ENCODE measurements at regions not wholly inside any gene's neighbourhood (a gene's known extent, or its start where the extent isn't known, plus 50 kb on each side); places are given as distances from the start of the nearest gene placed in this dataset.

DNA sequence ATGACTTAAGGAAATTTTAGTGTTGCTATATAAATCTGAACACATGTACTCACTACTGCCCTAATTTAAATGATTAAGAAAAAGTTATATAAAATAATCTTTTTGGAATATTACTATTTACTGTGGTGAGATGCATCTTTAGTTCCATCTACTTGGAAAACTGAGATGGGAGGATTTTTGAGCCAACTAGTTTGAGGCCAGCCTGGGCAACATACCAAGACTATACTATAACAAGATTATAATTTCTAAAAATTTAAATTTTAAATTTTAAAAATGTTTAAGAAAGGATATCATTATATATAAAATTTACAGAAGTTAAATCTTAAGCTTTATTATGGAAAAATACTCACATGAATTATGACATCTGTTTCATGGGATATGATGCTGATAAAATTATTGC is 530.8 kb upstream of the IGFBP3 start:
- Histone ChIP-seq H3K9ac (ENCODE audit: low read length in 2 of 2) (no peak overlapping the region), H3K27ac (ENCODE audit: low read length) (no peak overlapping the region), H3K9me3 (ENCODE audit: control insufficient read depth in 2 of 2, low read length in 2 of 2) (no peaks in the 10 kb centered on the region), H3K4me3 (ENCODE audit: low read length in 2 of 2) (no peak overlapping the region), H3K36me3 (ENCODE audit: control insufficient read depth in 2 of 2, insufficient read depth in 2 of 2, low read length in 2 of 2) (no peaks in the 10 kb centered on the region), H3K27me3 (ENCODE audit: control insufficient read depth in 1 of 2, insufficient read depth in 2 of 2, low read length in 2 of 2) (no peaks in the 10 kb centered on the region), H3K4me1 (ENCODE audit: control insufficient read depth, insufficient read depth, low read length) (no peaks in the 10 kb centered on the region)

DNA sequence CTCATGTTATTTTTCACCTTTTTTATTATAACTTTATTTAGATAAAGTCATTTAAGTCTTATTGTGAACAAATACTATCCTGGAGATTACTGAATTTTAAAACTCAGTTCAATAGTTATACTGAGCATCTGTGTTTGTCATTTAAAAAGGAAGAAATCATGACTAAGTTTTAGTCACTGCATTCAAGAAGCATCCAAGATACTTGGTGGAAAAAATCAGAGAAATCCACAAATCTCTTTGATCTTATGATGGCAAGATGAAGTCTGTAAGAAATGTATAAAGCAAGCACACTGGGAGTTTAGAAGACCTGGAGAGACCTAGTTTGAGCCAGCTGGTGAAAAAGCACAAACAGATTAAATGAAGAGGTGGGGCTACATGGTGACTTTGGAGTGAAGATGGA is 529.8 kb upstream of the IGFBP3 start:
- H3K9me3 ChIP-seq (ENCODE audit: control insufficient read depth in 2 of 2, low read length in 2 of 2), result no peaks in the 10 kb centered on the region
- no peak overlapping the region for H3K9ac ChIP-seq (ENCODE audit: low read length in 2 of 2)
- no peak overlapping the region for H3K4me3 ChIP-seq (ENCODE audit: low read length in 2 of 2)
- H3K36me3 ChIP-seq (ENCODE audit: control insufficient read depth in 2 of 2, insufficient read depth in 2 of 2, low read length in 2 of 2), result no peaks in the 10 kb centered on the region
- no peaks in the 10 kb centered on the region for H3K27me3 ChIP-seq (ENCODE audit: control insufficient read depth in 1 of 2, insufficient read depth in 2 of 2, low read length in 2 of 2)
- no peaks in the 10 kb centered on the region for H3K4me1 ChIP-seq (ENCODE audit: control insufficient read depth, insufficient read depth, low read length)
- H3K27ac ChIP-seq (ENCODE audit: low read length), result no peak overlapping the region

DNA sequence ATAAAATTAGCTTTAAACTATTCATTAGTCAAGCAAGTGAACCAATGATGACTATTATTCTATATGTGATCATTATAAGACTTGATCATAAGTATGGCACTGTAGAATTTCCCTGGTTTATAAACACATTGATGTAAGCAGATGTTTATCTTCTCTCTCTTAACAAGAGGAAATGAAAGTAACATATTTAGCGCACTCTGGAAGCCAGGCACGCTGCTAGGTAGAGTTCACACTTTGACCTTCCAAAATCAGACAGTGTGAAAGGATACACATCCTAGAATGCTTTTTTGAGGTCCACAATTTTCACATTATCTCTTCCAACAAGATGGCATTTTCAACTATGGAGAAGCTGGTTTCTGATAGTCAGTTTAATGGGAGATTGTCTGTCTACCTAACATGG is 529.4 kb upstream of the IGFBP3 start:
- H3K9me3 ChIP-seq (ENCODE audit: control insufficient read depth in 2 of 2, low read length in 2 of 2), result no peaks in the 10 kb centered on the region
- H3K27me3 ChIP-seq (ENCODE audit: control insufficient read depth in 1 of 2, insufficient read depth in 2 of 2, low read length in 2 of 2), result no peaks in the 10 kb centered on the region
- no peak overlapping the region for H3K4me3 ChIP-seq (ENCODE audit: low read length in 2 of 2)
- H3K27ac ChIP-seq (ENCODE audit: low read length), result no peak overlapping the region
- H3K9ac ChIP-seq (ENCODE audit: low read length in 2 of 2), result no peak overlapping the region
- no peaks in the 10 kb centered on the region for H3K36me3 ChIP-seq (ENCODE audit: control insufficient read depth in 2 of 2, insufficient read depth in 2 of 2, low read length in 2 of 2)
- H3K4me1 ChIP-seq (ENCODE audit: control insufficient read depth, insufficient read depth, low read length), result no peaks in the 10 kb centered on the region

DNA sequence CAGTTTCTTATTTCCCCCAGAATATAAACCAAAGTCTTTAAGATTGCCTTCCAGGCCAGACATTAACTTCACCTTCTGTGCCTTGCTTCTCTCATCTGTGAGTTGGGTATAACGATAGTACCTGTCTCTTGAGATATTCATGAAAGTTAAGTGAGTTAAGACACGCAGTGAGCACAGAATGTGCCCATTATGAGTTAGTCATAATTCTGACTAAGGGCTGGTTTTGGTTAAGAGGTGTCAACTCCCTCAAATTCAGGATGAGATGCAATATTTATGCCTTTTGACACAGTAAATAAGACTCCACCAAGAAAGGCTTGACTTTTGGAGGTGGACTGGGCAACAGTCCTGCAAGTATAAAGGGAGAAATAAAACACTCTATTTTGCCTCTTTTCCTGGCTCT is 528.7 kb upstream of the IGFBP3 start:
- H3K36me3 ChIP-seq (ENCODE audit: control insufficient read depth in 2 of 2, insufficient read depth in 2 of 2, low read length in 2 of 2), result no peaks in the 10 kb centered on the region
- H3K27ac ChIP-seq (ENCODE audit: low read length), result no peak overlapping the region
- H3K4me3 ChIP-seq (ENCODE audit: low read length in 2 of 2), result no peak overlapping the region
- no peaks in the 10 kb centered on the region for H3K4me1 ChIP-seq (ENCODE audit: control insufficient read depth, insufficient read depth, low read length)
- H3K9ac ChIP-seq (ENCODE audit: low read length in 2 of 2), result no peak overlapping the region
- H3K9me3 ChIP-seq (ENCODE audit: control insufficient read depth in 2 of 2, low read length in 2 of 2), result no peaks in the 10 kb centered on the region
- no peaks in the 10 kb centered on the region for H3K27me3 ChIP-seq (ENCODE audit: control insufficient read depth in 1 of 2, insufficient read depth in 2 of 2, low read length in 2 of 2)

DNA sequence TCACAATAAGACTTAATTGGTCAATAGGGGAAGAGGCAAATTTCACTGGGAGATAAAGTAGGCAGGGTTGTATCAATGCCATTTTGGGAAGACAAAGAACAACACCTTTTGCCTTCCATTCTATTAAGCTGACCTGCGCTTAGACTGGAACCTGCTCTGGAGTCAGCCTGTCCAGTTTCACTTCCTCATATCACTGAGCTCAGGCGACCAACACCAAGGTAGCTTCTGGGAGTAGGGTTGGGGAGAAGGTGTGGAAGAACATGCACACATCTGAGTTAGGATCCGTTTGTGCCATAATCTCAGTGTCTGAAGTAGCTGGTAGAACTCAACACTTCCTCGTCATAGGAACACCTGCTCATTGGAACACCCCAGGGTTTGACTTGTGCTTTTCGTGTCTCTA is 527.4 kb upstream of the IGFBP3 start:
- Histone ChIP-seq H3K9me3 (ENCODE audit: control insufficient read depth in 2 of 2, low read length in 2 of 2) (peaks cover 0 to 3% of the 10 kb centered on the region in 2 donors), H3K27me3 (ENCODE audit: control insufficient read depth in 1 of 2, insufficient read depth in 2 of 2, low read length in 2 of 2) (no peaks in the 10 kb centered on the region), H3K27ac (ENCODE audit: low read length) (no peak overlapping the region), H3K36me3 (ENCODE audit: control insufficient read depth in 2 of 2, insufficient read depth in 2 of 2, low read length in 2 of 2) (no peaks in the 10 kb centered on the region), H3K4me1 (ENCODE audit: control insufficient read depth, insufficient read depth, low read length) (no peaks in the 10 kb centered on the region), H3K4me3 (ENCODE audit: low read length in 2 of 2) (no peak overlapping the region), H3K9ac (ENCODE audit: low read length in 2 of 2) (no peak overlapping the region)

DNA sequence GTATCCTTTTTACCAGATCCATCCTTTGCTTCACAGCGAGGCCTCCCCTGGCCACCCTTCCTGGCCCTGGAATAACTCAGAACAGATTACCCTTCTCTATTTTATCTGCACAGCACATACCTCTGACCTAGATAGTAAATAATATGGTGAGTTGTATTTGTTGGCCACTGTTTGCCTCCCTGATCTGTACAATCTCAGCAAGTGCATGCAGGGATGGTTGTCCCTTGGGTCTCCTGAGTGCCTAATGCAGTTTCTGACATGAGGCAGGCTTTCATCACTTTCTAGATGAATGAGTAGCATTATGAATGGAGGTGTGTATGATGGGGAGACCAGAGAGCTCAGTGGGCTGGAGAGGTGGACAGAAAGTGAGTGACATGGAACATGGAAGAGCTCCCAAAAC is 525.1 kb upstream of the IGFBP3 start:
- Histone ChIP-seq H3K27me3 (ENCODE audit: control insufficient read depth in 1 of 2, insufficient read depth in 2 of 2, low read length in 2 of 2) (no peaks in the 10 kb centered on the region), H3K9me3 (ENCODE audit: control insufficient read depth in 2 of 2, low read length in 2 of 2) (peaks cover 0 to 3% of the 10 kb centered on the region in 2 donors), H3K27ac (ENCODE audit: low read length) (no peak overlapping the region), H3K4me3 (ENCODE audit: low read length in 2 of 2) (no peak overlapping the region), H3K36me3 (ENCODE audit: control insufficient read depth in 2 of 2, insufficient read depth in 2 of 2, low read length in 2 of 2) (no peaks in the 10 kb centered on the region), H3K9ac (ENCODE audit: low read length in 2 of 2) (no peak overlapping the region), H3K4me1 (ENCODE audit: control insufficient read depth, insufficient read depth, low read length) (no peaks in the 10 kb centered on the region)

DNA sequence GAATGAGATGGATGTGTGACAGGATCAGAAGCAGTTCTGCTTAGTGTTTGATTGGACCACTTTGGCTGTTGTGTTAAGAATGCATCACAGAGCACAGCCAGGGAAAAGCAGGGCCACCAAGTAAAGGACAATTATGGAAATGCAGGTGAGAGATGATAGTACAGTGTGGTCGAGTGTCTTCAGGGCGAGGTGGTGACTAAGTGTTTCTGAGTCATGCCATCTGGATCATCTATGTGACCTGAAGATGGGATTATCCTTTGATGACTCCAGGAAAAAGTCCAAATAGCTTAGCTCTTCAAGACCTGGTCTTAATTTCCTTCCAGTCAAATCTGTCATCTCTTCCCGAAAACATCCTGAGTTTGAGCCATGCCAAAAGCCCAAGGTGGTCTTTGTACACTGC is 523.2 kb upstream of the IGFBP3 start:
- Histone ChIP-seq H3K4me3 (ENCODE audit: low read length in 2 of 2) (no peak overlapping the region), H3K9ac (ENCODE audit: low read length in 2 of 2) (no peak overlapping the region), H3K27me3 (ENCODE audit: control insufficient read depth in 1 of 2, insufficient read depth in 2 of 2, low read length in 2 of 2) (no peaks in the 10 kb centered on the region), H3K27ac (ENCODE audit: low read length) (no peak overlapping the region), H3K9me3 (ENCODE audit: control insufficient read depth in 2 of 2, low read length in 2 of 2) (peaks cover 0 to 3% of the 10 kb centered on the region in 2 donors), H3K36me3 (ENCODE audit: control insufficient read depth in 2 of 2, insufficient read depth in 2 of 2, low read length in 2 of 2) (no peaks in the 10 kb centered on the region), H3K4me1 (ENCODE audit: control insufficient read depth, insufficient read depth, low read length) (no peaks in the 10 kb centered on the region)

DNA sequence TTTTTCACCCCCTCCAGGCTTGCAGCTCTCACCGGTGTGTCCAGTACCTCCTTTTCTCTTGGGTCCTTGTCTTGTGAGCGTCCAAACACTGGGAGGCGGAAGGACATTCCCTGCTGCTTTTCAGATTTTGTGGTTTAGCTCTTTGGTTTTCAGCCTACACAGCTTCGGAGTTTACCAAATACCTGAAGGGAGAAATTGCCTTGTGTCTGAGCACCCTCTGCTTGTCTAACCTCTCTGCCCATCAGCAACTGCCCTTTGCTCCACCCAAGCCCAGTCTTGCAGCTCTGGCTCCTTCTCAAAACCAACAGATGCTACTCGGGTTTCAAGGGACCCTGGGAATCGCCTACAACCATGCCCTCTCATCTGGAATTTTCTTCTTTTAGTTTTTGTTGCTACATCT is 519.1 kb upstream of the IGFBP3 start:
- Histone ChIP-seq H3K36me3 (ENCODE audit: control insufficient read depth in 2 of 2, insufficient read depth in 2 of 2, low read length in 2 of 2) (no peaks in the 10 kb centered on the region), H3K9me3 (ENCODE audit: control insufficient read depth in 2 of 2, low read length in 2 of 2) (peaks cover 0 to 3% of the 10 kb centered on the region in 2 donors), H3K27ac (ENCODE audit: low read length) (no peak overlapping the region), H3K4me1 (ENCODE audit: control insufficient read depth, insufficient read depth, low read length) (no peaks in the 10 kb centered on the region), H3K27me3 (ENCODE audit: control insufficient read depth in 1 of 2, insufficient read depth in 2 of 2, low read length in 2 of 2) (no peaks in the 10 kb centered on the region), H3K9ac (ENCODE audit: low read length in 2 of 2) (no peak overlapping the region), H3K4me3 (ENCODE audit: low read length in 2 of 2) (no peak overlapping the region)

DNA sequence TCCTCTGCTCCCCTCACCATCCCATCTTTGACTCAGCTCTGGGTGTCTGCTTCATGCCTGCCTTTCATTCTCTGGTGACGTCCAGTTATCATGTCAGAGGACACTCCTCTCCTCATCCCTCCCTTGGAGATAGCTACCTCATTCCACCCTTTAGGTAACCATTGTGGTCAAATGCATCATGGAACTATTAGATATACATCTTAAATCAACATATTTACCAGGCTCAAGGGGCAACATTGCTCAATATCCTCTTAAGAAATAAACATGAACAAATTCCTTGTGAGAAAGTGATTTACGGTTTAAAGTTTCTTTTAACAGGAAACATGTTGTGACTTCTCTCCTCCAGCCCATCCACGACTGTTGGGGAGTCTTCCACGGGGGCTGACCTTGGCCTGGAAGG is 511.6 kb upstream of the IGFBP3 start:
- Histone ChIP-seq H3K9ac (ENCODE audit: low read length in 2 of 2) (no peak overlapping the region), H3K27ac (ENCODE audit: low read length) (no peak overlapping the region), H3K9me3 (ENCODE audit: control insufficient read depth in 2 of 2, low read length in 2 of 2) (no peaks in the 10 kb centered on the region), H3K36me3 (ENCODE audit: control insufficient read depth in 2 of 2, insufficient read depth in 2 of 2, low read length in 2 of 2) (no peaks in the 10 kb centered on the region), H3K4me1 (ENCODE audit: control insufficient read depth, insufficient read depth, low read length) (no peaks in the 10 kb centered on the region), H3K27me3 (ENCODE audit: control insufficient read depth in 1 of 2, insufficient read depth in 2 of 2, low read length in 2 of 2) (no peaks in the 10 kb centered on the region), H3K4me3 (ENCODE audit: low read length in 2 of 2) (no peak overlapping the region)

DNA sequence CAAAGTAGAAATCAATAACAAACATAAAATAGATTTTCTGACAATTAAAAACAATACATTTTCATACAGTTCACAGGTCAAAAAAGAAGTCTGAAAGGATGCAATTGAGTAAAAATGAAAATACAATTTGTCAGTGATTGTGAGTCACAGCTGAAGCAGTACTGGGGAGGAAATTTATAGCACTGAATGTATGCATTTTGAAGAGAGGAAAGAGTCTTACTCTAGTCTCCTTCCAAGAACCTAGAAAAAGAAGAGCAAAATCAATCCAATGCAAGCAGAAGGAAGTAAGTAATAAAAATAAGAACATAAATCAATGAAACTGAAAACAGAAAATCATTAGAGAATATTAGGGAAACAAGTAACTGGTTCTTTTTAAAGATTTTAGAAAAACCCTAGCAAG is 507.2 kb upstream of the IGFBP3 start:
- Histone ChIP-seq H3K9me3 (ENCODE audit: control insufficient read depth in 2 of 2, low read length in 2 of 2) (no peaks in the 10 kb centered on the region), H3K36me3 (ENCODE audit: control insufficient read depth in 2 of 2, insufficient read depth in 2 of 2, low read length in 2 of 2) (no peaks in the 10 kb centered on the region), H3K27me3 (ENCODE audit: control insufficient read depth in 1 of 2, insufficient read depth in 2 of 2, low read length in 2 of 2) (no peaks in the 10 kb centered on the region), H3K4me3 (ENCODE audit: low read length in 2 of 2) (no peak overlapping the region), H3K9ac (ENCODE audit: low read length in 2 of 2) (no peak overlapping the region), H3K27ac (ENCODE audit: low read length) (no peak overlapping the region), H3K4me1 (ENCODE audit: control insufficient read depth, insufficient read depth, low read length) (no peaks in the 10 kb centered on the region)

DNA sequence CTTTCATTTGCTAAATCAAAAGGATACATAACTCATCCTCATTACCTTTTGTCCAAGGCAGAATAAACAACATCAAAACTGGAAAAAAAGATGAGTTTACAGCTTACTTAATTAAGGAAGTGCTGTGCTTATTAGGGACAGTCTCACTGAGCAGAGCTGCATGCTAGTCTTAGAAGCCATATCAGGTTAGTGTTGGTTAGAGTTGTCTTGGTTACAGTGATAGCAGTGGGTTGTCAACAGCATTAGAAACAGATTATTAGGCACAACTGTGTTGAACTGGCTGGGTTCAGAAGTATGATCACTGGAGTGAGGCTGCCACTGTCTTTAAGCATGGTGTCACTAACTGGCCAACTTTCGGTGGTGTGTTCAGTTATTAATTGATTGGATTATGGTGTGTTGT is 503.9 kb upstream of the IGFBP3 start:
- Histone ChIP-seq H3K27me3 (ENCODE audit: control insufficient read depth in 1 of 2, insufficient read depth in 2 of 2, low read length in 2 of 2) (no peaks in the 10 kb centered on the region), H3K9ac (ENCODE audit: low read length in 2 of 2) (no peak overlapping the region), H3K9me3 (ENCODE audit: control insufficient read depth in 2 of 2, low read length in 2 of 2) (no peaks in the 10 kb centered on the region), H3K4me3 (ENCODE audit: low read length in 2 of 2) (no peak overlapping the region), H3K4me1 (ENCODE audit: control insufficient read depth, insufficient read depth, low read length) (no peaks in the 10 kb centered on the region), H3K36me3 (ENCODE audit: control insufficient read depth in 2 of 2, insufficient read depth in 2 of 2, low read length in 2 of 2) (no peaks in the 10 kb centered on the region), H3K27ac (ENCODE audit: low read length) (no peak overlapping the region)
